Smooth muscle cell (in vitro differentiated cells): ENCODE measurements at regions not wholly inside any gene's neighbourhood (a gene's known extent, or its start where the extent isn't known, plus 50 kb on each side); places are given as distances from the start of the nearest gene placed in this dataset.

Experiments
- DNase-seq: peaks from one replicate; lab custom pipeline; 2025; ENCODE audit not compliant: unreplicated experiment; lab: John Stamatoyannopoulos, UW
- H2AFZ ChIP-seq: fragments of 200-600 bp; sonication (generic); 2 replicates; pipeline ENCODE4 v1.6.0; 2016; ENCODE audit warnings: antibody characterized with exemption, low read depth, mild to moderate bottlenecking
- H3F3A ChIP-seq: fragments of 200-600 bp; sonication (generic); 2 replicates; pipeline ENCODE4 v1.6.0; 2017; ENCODE audit warnings: antibody characterized with exemption, low read depth
- H3K27ac ChIP-seq: fragments of 200-600 bp; sonication (generic); 2 replicates; pipeline ENCODE4 v1.5.1; 2016; ENCODE audit warnings: low read depth, mild to moderate bottlenecking
- H3K27me3 ChIP-seq: fragments of 200-600 bp; sonication (generic); 2 replicates; pipeline ENCODE4 v1.6.1; 2016; ENCODE audit warnings: low read depth, mild to moderate bottlenecking
- H3K36me3 ChIP-seq: fragments of 200-600 bp; sonication (generic); 2 replicates; pipeline ENCODE4 v1.5.1; 2016; ENCODE audit warnings: low read depth
- H3K4me1 ChIP-seq: fragments of 200-600 bp; sonication (generic); 2 replicates; pipeline ENCODE4 v1.5.1; 2016; ENCODE audit warnings: low read depth
- H3K4me2 ChIP-seq: fragments of 200-600 bp; sonication (generic); 2 replicates; pipeline ENCODE4 v1.6.0; 2016; ENCODE audit warnings: mild to moderate bottlenecking
- H3K4me3 ChIP-seq: fragments of 200-600 bp; sonication (generic); 2 replicates; pipeline ENCODE4 v1.5.1; 2016; ENCODE audit warnings: mild to moderate bottlenecking
- H3K79me2 ChIP-seq: fragments of 200-600 bp; sonication (generic); 2 replicates; pipeline ENCODE4 v1.6.0; 2016; ENCODE audit warnings: low read depth, mild to moderate bottlenecking
- H3K9ac ChIP-seq: fragments of 200-600 bp; sonication (generic); 2 replicates; pipeline ENCODE4 v1.6.0; 2016; ENCODE audit warnings: low read depth
- H3K9me3 ChIP-seq: fragments of 200-600 bp; sonication (generic); replicated peaks from 2 replicates; pipeline ENCODE4 v1.5.1; 2016; ENCODE audit warnings: low read depth
- H4K20me1 ChIP-seq: fragments of 200-600 bp; sonication (generic); 2 replicates; pipeline ENCODE4 v1.6.0; 2016; ENCODE audit warnings: low read depth
- CTCF ChIP-seq: fragments of 200-600 bp; sonication (generic); IDR thresholded peaks from 2 replicates; pipeline ENCODE4 v1.5.1; 2017; ENCODE audit warnings: borderline replicate concordance, mild to moderate bottlenecking, antibody characterized with exemption; ENCODE audit not compliant: insufficient read depth, poor library complexity, severe bottlenecking
- WGBS: methylation state at CpG from one replicate; pipeline ENCODE4 v1.1.7; 2016; ENCODE audit warnings: low lambda C conversion rate; 5-methylcytosine and 5-hydroxymethylcytosine counted together

DNA sequence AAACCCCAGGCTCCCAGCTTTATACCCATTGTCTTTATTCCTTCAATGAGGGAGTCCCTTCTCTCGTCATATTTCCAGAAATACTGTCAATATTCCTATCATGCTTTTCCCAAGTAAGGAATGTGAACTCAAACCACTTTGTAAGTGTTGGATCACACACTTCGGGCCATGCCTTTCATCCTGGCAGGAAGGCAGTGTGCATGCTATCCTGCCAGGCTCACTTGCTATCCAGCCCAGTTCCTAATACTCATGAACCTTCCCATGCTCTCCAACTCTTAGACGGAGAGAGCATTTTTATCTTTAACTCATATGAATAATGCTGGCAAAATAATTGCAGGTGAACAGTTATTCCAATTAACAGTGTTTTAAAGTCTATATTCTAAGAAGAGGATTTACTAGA, 639.9 kb upstream of the ACO1 start:
- no peaks in the 10 kb centered on the region for H4K20me1 ChIP-seq
- no peak overlapping the region for H2AFZ ChIP-seq
- WGBS, result 95% methylated on average over 3 of the region's 3 CpGs
- no peaks in the 10 kb centered on the region for H3K36me3 ChIP-seq
- H3K27ac ChIP-seq, result no peak overlapping the region
- no peaks in the 10 kb centered on the region for H3K27me3 ChIP-seq
- no peak for DNase-seq
- H3K4me3 ChIP-seq, result no peak overlapping the region
- no peaks in the 10 kb centered on the region for H3F3A ChIP-seq
- no peaks in the 10 kb centered on the region for H3K4me1 ChIP-seq
- H3K79me2 ChIP-seq, result no peaks in the 10 kb centered on the region
- H3K9ac ChIP-seq, result no peak overlapping the region
- H3K9me3 ChIP-seq, result no peaks in the 10 kb centered on the region
- no peak overlapping the region for H3K4me2 ChIP-seq
- no peak for TF ChIP-seq CTCF

GRCh38 chr9:31745468-31745867, 639.0 kb upstream of the ACO1 start:
- Histone ChIP-seq H3K4me1 (no peaks in the 10 kb centered on the region), H4K20me1 (no peaks in the 10 kb centered on the region), H3F3A (no peaks in the 10 kb centered on the region), H3K4me2 (no peak overlapping the region), H3K27ac (no peak overlapping the region), H2AFZ (no peak overlapping the region), H3K79me2 (no peaks in the 10 kb centered on the region), H3K9ac (no peak overlapping the region), H3K4me3 (no peak overlapping the region), H3K9me3 (no peaks in the 10 kb centered on the region), H3K36me3 (no peaks in the 10 kb centered on the region), H3K27me3 (no peaks in the 10 kb centered on the region)
- no peak for DNase-seq
- WGBS, result 58% methylated on average over 6 of the region's 6 CpGs
- no peak for TF ChIP-seq CTCF

- Histone ChIP-seq H3K36me3 (no peaks in the 10 kb centered on the region), H3K79me2 (no peaks in the 10 kb centered on the region), H4K20me1 (no peaks in the 10 kb centered on the region), H3K9me3 (no peaks in the 10 kb centered on the region), H3K9ac (no peak overlapping the region), H3K4me1 (no peaks in the 10 kb centered on the region), H3K4me3 (no peak overlapping the region), H3K27me3 (no peaks in the 10 kb centered on the region), H3K4me2 (no peak overlapping the region), H2AFZ (no peak overlapping the region), H3F3A (no peaks in the 10 kb centered on the region), H3K27ac (no peak overlapping the region)
- no peak for TF ChIP-seq CTCF
- DNase-seq, result no peak
Observed at GRCh38 chr9:31745886-31746285, 638.6 kb upstream of the ACO1 start.

- H3K9ac ChIP-seq, result no peak overlapping the region
- no peak for DNase-seq
- no peaks in the 10 kb centered on the region for H4K20me1 ChIP-seq
- H3K4me1 ChIP-seq, result no peaks in the 10 kb centered on the region
- no peaks in the 10 kb centered on the region for H3K36me3 ChIP-seq
- H3K4me2 ChIP-seq, result no peak overlapping the region
- H3K27ac ChIP-seq, result no peak overlapping the region
- H3K27me3 ChIP-seq, result no peaks in the 10 kb centered on the region
- no peak overlapping the region for H2AFZ ChIP-seq
- no peak for TF ChIP-seq CTCF
- no peaks in the 10 kb centered on the region for H3F3A ChIP-seq
- H3K9me3 ChIP-seq, result no peaks in the 10 kb centered on the region
- no peak overlapping the region for H3K4me3 ChIP-seq
- no peaks in the 10 kb centered on the region for H3K79me2 ChIP-seq
Observed at GRCh38 chr9:31753756-31754155, 630.7 kb upstream of the ACO1 start.
